Trophoblast cell (in vitro differentiated cells and primary cell): ENCODE measurements at regions not wholly inside any gene's neighbourhood (a gene's known extent, or its start where the extent isn't known, plus 50 kb on each side); places are given as distances from the start of the nearest gene placed in this dataset.

Experiments
- DNase-seq, 2 donors: peaks; one replicate each; pipeline ENCODE4 v3.0.0-alpha.2; 2016
- H2AFZ ChIP-seq: 2 replicates; pipeline ENCODE4 v1.6.1; 2013; ENCODE audit warnings: low read length, moderate library complexity, mild to moderate bottlenecking; ENCODE audit not compliant: insufficient read depth, poor library complexity
- H2AK5ac ChIP-seq: 2 replicates; pipeline ENCODE4 v1.6.1; 2013; ENCODE audit warnings: mild to moderate bottlenecking, low read length
- H2BK120ac ChIP-seq: 2 replicates; pipeline ENCODE4 v1.6.1; 2013; ENCODE audit warnings: low read length, mild to moderate bottlenecking, moderate library complexity; ENCODE audit not compliant: insufficient read depth, poor library complexity
- H2BK12ac ChIP-seq: 2 replicates; pipeline ENCODE4 v1.6.1; 2013; ENCODE audit warnings: mild to moderate bottlenecking, low read length, moderate library complexity
- H2BK5ac ChIP-seq: 2 replicates; pipeline ENCODE4 v1.6.1; 2013; ENCODE audit warnings: low read length, low read depth, moderate library complexity, mild to moderate bottlenecking; ENCODE audit not compliant: poor library complexity
- H3K14ac ChIP-seq: 2 replicates; pipeline ENCODE4 v1.6.1; 2013; ENCODE audit warnings: mild to moderate bottlenecking, low read length
- H3K18ac ChIP-seq: 2 replicates; pipeline ENCODE4 v1.6.1; 2013; ENCODE audit warnings: mild to moderate bottlenecking, low read length
- H3K23ac ChIP-seq: 2 replicates; pipeline ENCODE4 v1.6.1; 2013; ENCODE audit warnings: low read length
- H3K27ac ChIP-seq: 2 replicates; pipeline ENCODE4 v1.5.1; 2013; ENCODE audit warnings: low read depth, mild to moderate bottlenecking, inconsistent platforms, low read length, moderate library complexity
- H3K27me3 ChIP-seq: 2 replicates; pipeline ENCODE4 v1.6.1; 2013; ENCODE audit warnings: inconsistent platforms, mild to moderate bottlenecking, low read length, moderate library complexity; ENCODE audit not compliant: insufficient read depth
- H3K36me3 ChIP-seq, 2 experiments: 1 replicate in 1 of 2; 2 replicates in 1 of 2; pipeline ENCODE4 v1.6.1; 2013; ENCODE audit warnings: low read length in 2 of 2, mild to moderate bottlenecking in 2 of 2, moderate library complexity in 1 of 2; ENCODE audit not compliant: insufficient read depth in 2 of 2, control insufficient read depth in 1 of 2
- H3K4ac ChIP-seq: 2 replicates; pipeline ENCODE4 v1.6.1; 2013; ENCODE audit warnings: low read depth, mild to moderate bottlenecking, low read length, moderate library complexity
- H3K4me1 ChIP-seq, 2 experiments: 1 replicate in 1 of 2; 2 replicates in 1 of 2; pipeline ENCODE4 v1.6.1; 2013; ENCODE audit warnings: low read length in 2 of 2, mild to moderate bottlenecking in 2 of 2, moderate library complexity in 1 of 2; ENCODE audit not compliant: insufficient read depth in 2 of 2, control insufficient read depth in 1 of 2
- H3K4me2 ChIP-seq: 2 replicates; pipeline ENCODE4 v1.6.1; 2013; ENCODE audit warnings: inconsistent platforms, mild to moderate bottlenecking, low read length, moderate library complexity
- H3K4me3 ChIP-seq: 2 replicates; pipeline ENCODE4 v1.5.1; 2013; ENCODE audit warnings: mild to moderate bottlenecking, low read depth, low read length, inconsistent platforms
- H3K79me1 ChIP-seq: one replicate; pipeline ENCODE4 v1.6.1; 2013; ENCODE audit warnings: low read length
- H3K79me2 ChIP-seq: 2 replicates; pipeline ENCODE4 v1.6.1; 2013; ENCODE audit warnings: low read length, mild to moderate bottlenecking; ENCODE audit not compliant: control insufficient read depth, insufficient read depth, poor library complexity
- H3K9ac ChIP-seq: 2 replicates; pipeline ENCODE4 v1.6.1; 2013; ENCODE audit warnings: mild to moderate bottlenecking, low read length
- H3K9me3 ChIP-seq: 2 replicates; pipeline ENCODE4 v1.6.1; 2013; ENCODE audit warnings: low read depth, mild to moderate bottlenecking, control low read depth, inconsistent platforms, low read length; ENCODE audit not compliant: insufficient read depth
- H4K12ac ChIP-seq: 2 replicates; pipeline ENCODE4 v1.6.1; 2013; ENCODE audit warnings: low read depth, mild to moderate bottlenecking, low read length, moderate library complexity
- H4K8ac ChIP-seq: 2 replicates; pipeline ENCODE4 v1.6.1; 2013; ENCODE audit warnings: low read depth, mild to moderate bottlenecking, low read length, moderate library complexity
- H4K91ac ChIP-seq: one replicate; pipeline ENCODE4 v1.6.1; 2013; ENCODE audit warnings: low read depth, mild to moderate bottlenecking, low read length, moderate library complexity
- WGBS: extraction: QIAGEN DNeasy Blood & Tissue Kit; methylation state at CpG from one replicate; pipeline ENCODE4 v1.1.7; 2013; ENCODE audit warnings: missing lambda C conversion rate; ENCODE audit not compliant: insufficient read length, insufficient coverage; ENCODE audit errors: extremely low coverage; 5-methylcytosine and 5-hydroxymethylcytosine counted together

- H2BK120ac ChIP-seq: no peak overlapping the region
- no peaks in the 10 kb centered on the region for H3K27me3 ChIP-seq
- H3K4ac ChIP-seq: no peak overlapping the region
- no peak overlapping the region for H3K14ac ChIP-seq
- H3K79me1 ChIP-seq: peaks cover 6% of the 10 kb centered on the region
- H3K36me3 ChIP-seq: no peaks in the 10 kb centered on the region
- no peak overlapping the region for H3K4me2 ChIP-seq
- no CpG with 5 or more reads among the region's 4 CpGs for WGBS
- no peaks in the 10 kb centered on the region for H3K9me3 ChIP-seq
- no peak overlapping the region for H2BK5ac ChIP-seq
- H3K4me3 ChIP-seq: no peak overlapping the region
- H2BK12ac ChIP-seq: no peak overlapping the region
- no peak for DNase-seq
- peaks cover 6 to 16% of the 10 kb centered on the region in 2 experiments for H3K4me1 ChIP-seq
- H4K12ac ChIP-seq: no peak overlapping the region
- no peak overlapping the region for H3K27ac ChIP-seq
- no peak overlapping the region for H4K91ac ChIP-seq
- no peak overlapping the region for H2AFZ ChIP-seq
- no peak overlapping the region for H3K18ac ChIP-seq
- H3K79me2 ChIP-seq: no peaks in the 10 kb centered on the region
- H3K23ac ChIP-seq: no peak overlapping the region
- H4K8ac ChIP-seq: no peak overlapping the region
- no peak overlapping the region for H2AK5ac ChIP-seq
- H3K9ac ChIP-seq: no peak overlapping the region
Observed at GRCh38 chr11:22454461-22455090, 116.4 kb downstream of the SLC17A6 start.

- no peak overlapping the region for H3K14ac ChIP-seq
- no peak overlapping the region for H2BK12ac ChIP-seq
- H3K23ac ChIP-seq: no peak overlapping the region
- H3K79me1 ChIP-seq: peaks cover 2% of the 10 kb centered on the region
- H4K12ac ChIP-seq: no peak overlapping the region
- no peak overlapping the region for H2BK5ac ChIP-seq
- H3K79me2 ChIP-seq: no peaks in the 10 kb centered on the region
- H3K4me2 ChIP-seq: no peak overlapping the region
- H3K9ac ChIP-seq: no peak overlapping the region
- H3K9me3 ChIP-seq: no peaks in the 10 kb centered on the region
- H3K27me3 ChIP-seq: no peaks in the 10 kb centered on the region
- H2AFZ ChIP-seq: no peak overlapping the region
- H3K27ac ChIP-seq: peak overlapping the region; percentile 36
- no peak overlapping the region for H3K4ac ChIP-seq
- DNase-seq: peak; percentile 12 to 74
- H3K18ac ChIP-seq: no peak overlapping the region
- H4K91ac ChIP-seq: no peak overlapping the region
- no peak overlapping the region for H2BK120ac ChIP-seq
- peaks cover 3% of the 10 kb centered on the region in 2 experiments for H3K4me1 ChIP-seq
- H3K4me3 ChIP-seq: no peak overlapping the region
- no peak overlapping the region for H2AK5ac ChIP-seq
- H3K36me3 ChIP-seq: no peaks in the 10 kb centered on the region
- H4K8ac ChIP-seq: no peak overlapping the region
Observed at GRCh38 chr11:22449441-22449840, 111.3 kb downstream of the SLC17A6 start.

- Histone ChIP-seq H3K23ac (no peak overlapping the region), H3K36me3 (no peaks in the 10 kb centered on the region), H3K79me1 (no peaks in the 10 kb centered on the region), H4K12ac (no peak overlapping the region), H2BK12ac (no peak overlapping the region), H2AK5ac (no peak overlapping the region), H2AFZ (no peak overlapping the region), H3K4me2 (no peak overlapping the region), H3K27me3 (no peaks in the 10 kb centered on the region), H2BK5ac (no peak overlapping the region), H3K27ac (no peak overlapping the region), H4K91ac (no peak overlapping the region), H3K4ac (no peak overlapping the region), H3K14ac (no peak overlapping the region), H3K9me3 (no peaks in the 10 kb centered on the region), H4K8ac (no peak overlapping the region), H3K4me1 (no peaks in the 10 kb centered on the region), H3K9ac (no peak overlapping the region), H2BK120ac (no peak overlapping the region), H3K18ac (no peak overlapping the region), H3K79me2 (no peaks in the 10 kb centered on the region), H3K4me3 (no peak overlapping the region)
- DNase-seq: no peak
- no CpG with 5 or more reads among the region's 2 CpGs for WGBS
Observed at GRCh38 chr11:22444076-22444475, 105.9 kb downstream of the SLC17A6 start.

- Histone ChIP-seq H3K23ac (no peak overlapping the region), H2BK12ac (no peak overlapping the region), H3K14ac (no peak overlapping the region), H3K9me3 (no peaks in the 10 kb centered on the region), H3K36me3 (no peaks in the 10 kb centered on the region), H3K79me2 (no peaks in the 10 kb centered on the region), H3K4me3 (no peak overlapping the region), H3K27me3 (no peaks in the 10 kb centered on the region), H3K4ac (no peak overlapping the region), H3K9ac (no peak overlapping the region), H3K79me1 (no peaks in the 10 kb centered on the region), H3K4me2 (no peak overlapping the region), H3K18ac (no peak overlapping the region), H2AFZ (no peak overlapping the region), H4K91ac (no peak overlapping the region), H2BK120ac (no peak overlapping the region), H4K8ac (no peak overlapping the region), H3K4me1 (no peaks in the 10 kb centered on the region), H2BK5ac (no peak overlapping the region), H2AK5ac (no peak overlapping the region), H4K12ac (no peak overlapping the region), H3K27ac (no peak overlapping the region)
- DNase-seq: no peak
- WGBS: no CpG with 5 or more reads among the region's 1 CpG
Observed at GRCh38 chr11:22441831-22442230, 103.7 kb downstream of the SLC17A6 start.
